ENCODE measurements at regions not wholly inside any gene's neighbourhood (a gene's known extent, or its start where the extent isn't known, plus 50 kb on each side); places are given as distances from the start of the nearest gene placed in this dataset.

- TF ChIP-seq POLR2A (IDR thresholded peaks at IDR 0.05; ENCODE audit: low read length): no peak
- no peak for TF ChIP-seq GATA1 (IDR thresholded peaks at IDR 0.05; ENCODE audit: low read depth, low read length)
Observed at GRCh38 chr12:114916541-114916940, 232.6 kb upstream of the TBX3 start.

Data from erythroblast (primary cell).